WERI-Rb-1 (cell line): ENCODE measurements at regions not wholly inside any gene's neighbourhood (a gene's known extent, or its start where the extent isn't known, plus 50 kb on each side); places are given as distances from the start of the nearest gene placed in this dataset.

Experiments
- DNase-seq: peaks from one replicate; pipeline ENCODE4 v3.0.0-alpha.2; 2020
- H3K27ac ChIP-seq: fragments of 250-450 bp; sonication (Bioruptor Pico); 2 replicates; pipeline ENCODE4 v1.5.1; 2020; ENCODE audit warnings: mild to moderate bottlenecking, moderate library complexity
- H3K27me3 ChIP-seq: fragments of 250-450 bp; sonication (Bioruptor Pico); 2 replicates; pipeline ENCODE4 v1.5.1; 2021; ENCODE audit warnings: mild to moderate bottlenecking, low read depth, moderate library complexity; ENCODE audit not compliant: insufficient read depth, severe bottlenecking
- H3K36me3 ChIP-seq: fragments of 250-450 bp; sonication (Bioruptor Pico); 2 replicates; pipeline ENCODE4 v1.5.1; 2020; ENCODE audit warnings: mild to moderate bottlenecking, moderate library complexity
- H3K4me3 ChIP-seq: 2 replicates; pipeline ENCODE4 v1.5.1; 2011; ENCODE audit warnings: low read depth, mild to moderate bottlenecking, control low read depth, low read length
- H3K9me3 ChIP-seq: fragments of 250-450 bp; sonication (Bioruptor Pico); 2 replicates; pipeline ENCODE4 v1.5.1; 2021; ENCODE audit warnings: mild to moderate bottlenecking, moderate library complexity; ENCODE audit not compliant: severe bottlenecking
- CTCF ChIP-seq: IDR thresholded peaks from 2 replicates; pipeline ENCODE4 v1.5.1; 2011; ENCODE audit warnings: low read depth, mild to moderate bottlenecking, control low read depth, inconsistent platforms, low read length

- Histone ChIP-seq H3K27me3 (no peaks in the 10 kb centered on the region), H3K4me3 (no peak overlapping the region), H3K36me3 (no peaks in the 10 kb centered on the region), H3K9me3 (no peaks in the 10 kb centered on the region), H3K27ac (no peak overlapping the region)
- TF ChIP-seq CTCF: no peak
- DNase-seq: no peak
Observed at GRCh38 chr1:96553811-96554210, 167.8 kb upstream of the PTBP2 start.

- no peak overlapping the region for H3K4me3 ChIP-seq
- no peaks in the 10 kb centered on the region for H3K36me3 ChIP-seq
- no peak for DNase-seq
- H3K27me3 ChIP-seq: no peaks in the 10 kb centered on the region
- no peak for TF ChIP-seq CTCF
- no peak overlapping the region for H3K27ac ChIP-seq
- H3K9me3 ChIP-seq: no peaks in the 10 kb centered on the region
Observed at GRCh38 chr1:96554364-96554763, 167.2 kb upstream of the PTBP2 start.

- DNase-seq: no peak
- no peaks in the 10 kb centered on the region for H3K27me3 ChIP-seq
- no peaks in the 10 kb centered on the region for H3K36me3 ChIP-seq
- no peak for TF ChIP-seq CTCF
- H3K27ac ChIP-seq: no peak overlapping the region
- no peak overlapping the region for H3K4me3 ChIP-seq
- no peaks in the 10 kb centered on the region for H3K9me3 ChIP-seq
Observed at GRCh38 chr1:96557336-96557735, 164.2 kb upstream of the PTBP2 start.

GRCh38 chr1:96558635-96559034 lies 162.9 kb upstream of the PTBP2 start:
- Histone ChIP-seq H3K4me3 (no peak overlapping the region), H3K27ac (no peak overlapping the region), H3K9me3 (no peaks in the 10 kb centered on the region), H3K27me3 (no peaks in the 10 kb centered on the region), H3K36me3 (no peaks in the 10 kb centered on the region)
- no peak for TF ChIP-seq CTCF
- no peak for DNase-seq

- H3K36me3 ChIP-seq: no peaks in the 10 kb centered on the region
- H3K27me3 ChIP-seq: no peaks in the 10 kb centered on the region
- no peak for DNase-seq
- no peak overlapping the region for H3K4me3 ChIP-seq
- no peaks in the 10 kb centered on the region for H3K9me3 ChIP-seq
- TF ChIP-seq CTCF: no peak
- no peak overlapping the region for H3K27ac ChIP-seq
Observed at GRCh38 chr1:96559181-96559580, 162.4 kb upstream of the PTBP2 start.
